ENCODE measurements at regions not wholly inside any gene's neighbourhood (a gene's known extent, or its start where the extent isn't known, plus 50 kb on each side); places are given as distances from the start of the nearest gene placed in this dataset.

DNA sequence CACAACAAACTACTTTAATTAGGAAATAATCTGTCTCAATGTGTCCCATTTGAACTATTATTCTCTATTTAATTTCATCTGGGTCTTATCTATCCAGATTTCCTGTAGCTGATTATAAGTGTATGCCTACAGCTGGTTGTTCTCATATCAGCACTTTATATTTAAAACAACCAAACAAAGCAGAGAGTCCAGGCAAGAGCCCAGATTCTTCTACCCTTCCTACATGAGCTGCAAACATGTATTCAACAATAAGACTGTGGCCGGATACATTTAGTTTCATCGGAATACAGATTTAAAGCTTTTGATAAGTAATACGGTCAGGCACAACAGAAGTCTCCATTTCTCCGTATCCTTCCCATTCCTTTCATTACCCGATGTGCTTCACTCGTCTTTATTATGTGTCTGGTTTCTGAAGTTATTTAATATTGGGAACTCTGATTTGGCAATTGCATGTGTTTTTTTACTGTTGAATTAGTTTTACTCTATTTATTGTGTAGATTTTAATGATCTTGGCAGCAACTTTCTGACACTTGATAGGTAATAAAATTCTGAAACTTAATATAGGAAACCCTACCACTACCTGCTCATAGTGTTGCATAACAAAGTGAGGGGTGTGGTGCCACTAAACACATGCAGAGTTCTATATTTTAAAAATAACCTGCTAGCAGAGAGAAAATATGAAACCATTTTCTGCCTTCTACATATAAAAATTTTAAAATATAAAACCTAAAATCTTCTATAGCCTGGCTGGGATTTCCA lies 653.5 kb upstream of the PTCHD4 start:
- no peaks in the 10 kb centered on the region for H3K27me3 ChIP-seq (ENCODE audit: control insufficient read depth, insufficient read depth, low read length)
- no peak overlapping the region for H3K4me3 ChIP-seq (ENCODE audit: low read length)
- no peak overlapping the region for H3K27ac ChIP-seq (ENCODE audit: low read depth, low read length)
- H3K36me3 ChIP-seq (ENCODE audit: control insufficient read depth, insufficient read depth, low read length) = no peaks in the 10 kb centered on the region
- no peak overlapping the region for H3K9ac ChIP-seq (ENCODE audit: low read length)
- H3K4me1 ChIP-seq (ENCODE audit: control insufficient read depth, insufficient read depth, low read length) = no peaks in the 10 kb centered on the region

DNA sequence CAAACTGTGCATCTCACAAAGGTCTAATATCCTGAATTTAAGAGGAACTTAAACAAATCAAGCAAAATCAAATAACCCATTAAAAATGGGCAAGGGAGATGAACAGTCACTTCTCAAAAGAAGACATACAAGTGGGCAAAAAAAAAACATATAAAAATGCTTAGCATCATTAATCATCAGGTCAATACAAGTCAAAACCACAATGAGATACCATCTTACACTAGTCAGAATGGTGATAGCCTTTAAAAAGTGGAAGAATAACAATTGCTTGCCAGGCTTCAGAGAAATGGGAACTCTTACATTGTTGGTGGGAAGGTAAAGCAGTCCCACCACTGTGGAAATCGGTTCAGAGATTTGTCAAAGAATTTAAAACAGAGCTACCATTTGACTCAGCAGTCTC lies 646.7 kb upstream of the PTCHD4 start:
- Histone ChIP-seq H3K4me3 (ENCODE audit: low read length) (no peak overlapping the region), H3K9ac (ENCODE audit: low read length) (no peak overlapping the region), H3K36me3 (ENCODE audit: control insufficient read depth, insufficient read depth, low read length) (no peaks in the 10 kb centered on the region), H3K27me3 (ENCODE audit: control insufficient read depth, insufficient read depth, low read length) (no peaks in the 10 kb centered on the region), H3K27ac (ENCODE audit: low read depth, low read length) (no peak overlapping the region), H3K4me1 (ENCODE audit: control insufficient read depth, insufficient read depth, low read length) (no peaks in the 10 kb centered on the region)

DNA sequence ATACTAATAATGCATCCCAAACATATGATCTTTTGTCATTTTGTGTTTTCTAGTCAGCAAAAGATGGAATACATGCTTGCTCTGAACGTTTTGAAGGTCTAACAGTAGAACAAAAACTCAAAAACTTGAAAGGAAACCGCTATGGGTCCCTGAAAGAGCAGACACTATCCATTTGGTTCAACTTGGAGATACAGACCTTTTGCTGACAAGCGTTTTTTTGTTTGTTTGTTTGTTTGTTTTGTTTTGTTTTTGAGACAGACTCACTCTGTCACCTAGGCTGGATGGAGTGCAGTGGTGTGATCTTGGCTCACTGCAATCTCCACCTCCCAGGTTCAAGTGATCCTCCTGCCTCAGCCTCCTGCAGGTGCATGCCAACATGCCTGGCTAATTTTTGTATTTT lies 644.3 kb upstream of the PTCHD4 start:
- Histone ChIP-seq H3K4me3 (ENCODE audit: low read length) (no peak overlapping the region), H3K27me3 (ENCODE audit: control insufficient read depth, insufficient read depth, low read length) (no peaks in the 10 kb centered on the region), H3K27ac (ENCODE audit: low read depth, low read length) (no peak overlapping the region), H3K4me1 (ENCODE audit: control insufficient read depth, insufficient read depth, low read length) (no peaks in the 10 kb centered on the region), H3K9ac (ENCODE audit: low read length) (no peak overlapping the region), H3K36me3 (ENCODE audit: control insufficient read depth, insufficient read depth, low read length) (no peaks in the 10 kb centered on the region)

DNA sequence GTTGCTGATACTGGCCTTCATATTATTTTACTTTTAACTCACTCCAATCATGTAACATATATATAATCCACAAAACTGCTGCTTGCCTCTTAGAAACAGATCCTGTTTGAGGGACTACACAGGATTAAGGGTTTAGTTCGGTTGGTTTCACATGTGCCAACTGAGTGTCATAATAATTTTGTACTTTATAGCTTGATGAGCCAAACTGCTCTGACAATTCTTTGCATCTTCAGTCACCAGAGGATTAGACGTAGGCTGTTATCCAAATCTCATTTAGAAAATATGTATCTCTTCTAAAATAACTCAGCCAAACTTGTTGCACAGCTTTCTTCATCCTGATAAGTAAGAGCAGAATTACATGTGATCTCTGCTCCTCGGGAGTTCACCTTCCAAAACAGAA lies 643.6 kb upstream of the PTCHD4 start:
- no peak overlapping the region for H3K4me3 ChIP-seq (ENCODE audit: low read length)
- H3K4me1 ChIP-seq (ENCODE audit: control insufficient read depth, insufficient read depth, low read length) = no peaks in the 10 kb centered on the region
- no peaks in the 10 kb centered on the region for H3K27me3 ChIP-seq (ENCODE audit: control insufficient read depth, insufficient read depth, low read length)
- no peak overlapping the region for H3K27ac ChIP-seq (ENCODE audit: low read depth, low read length)
- H3K36me3 ChIP-seq (ENCODE audit: control insufficient read depth, insufficient read depth, low read length) = no peaks in the 10 kb centered on the region
- no peak overlapping the region for H3K9ac ChIP-seq (ENCODE audit: low read length)

DNA sequence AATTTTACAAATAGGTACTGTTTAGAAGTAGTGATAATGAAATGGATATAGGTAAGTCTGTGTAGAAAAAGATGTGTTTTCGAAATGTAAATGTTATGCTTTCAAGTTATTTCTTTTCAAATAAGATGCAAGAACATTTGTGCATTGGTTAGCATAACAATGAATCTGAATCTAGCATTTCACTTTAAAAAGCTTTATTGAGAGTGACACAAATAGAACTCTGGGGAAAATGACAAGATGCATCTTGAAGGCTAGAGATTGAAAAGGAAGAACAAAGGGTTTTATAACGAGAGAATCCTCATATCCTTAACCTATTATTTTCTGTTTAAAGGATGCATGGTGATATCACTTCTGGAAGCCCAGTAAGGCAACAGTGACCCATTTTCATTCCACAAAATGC lies 639.9 kb upstream of the PTCHD4 start:
- H3K9ac ChIP-seq (ENCODE audit: low read length) = no peak overlapping the region
- H3K27me3 ChIP-seq (ENCODE audit: control insufficient read depth, insufficient read depth, low read length) = no peaks in the 10 kb centered on the region
- no peaks in the 10 kb centered on the region for H3K36me3 ChIP-seq (ENCODE audit: control insufficient read depth, insufficient read depth, low read length)
- H3K4me1 ChIP-seq (ENCODE audit: control insufficient read depth, insufficient read depth, low read length) = no peaks in the 10 kb centered on the region
- H3K4me3 ChIP-seq (ENCODE audit: low read length) = no peak overlapping the region
- no peak overlapping the region for H3K27ac ChIP-seq (ENCODE audit: low read depth, low read length)

DNA sequence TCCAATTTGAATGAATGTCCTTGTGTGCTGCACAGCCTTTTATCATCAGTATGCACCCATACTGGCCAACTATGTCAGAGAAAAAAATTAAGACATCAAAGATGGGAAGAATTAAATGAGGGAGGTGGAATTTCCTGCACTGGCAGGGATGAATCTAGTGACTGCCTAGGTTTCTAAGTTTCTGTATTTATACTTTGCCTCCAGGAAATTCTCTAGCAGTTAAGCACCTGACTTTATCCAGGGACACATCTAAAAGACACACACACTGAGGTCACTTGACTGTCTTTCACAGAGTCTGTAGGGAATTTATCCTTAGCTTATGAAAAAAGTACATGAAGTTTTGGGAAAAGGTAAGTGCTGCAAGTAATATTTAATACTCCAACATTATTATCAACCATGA lies 636.5 kb upstream of the PTCHD4 start:
- Histone ChIP-seq H3K4me1 (ENCODE audit: control insufficient read depth, insufficient read depth, low read length) (no peaks in the 10 kb centered on the region), H3K27me3 (ENCODE audit: control insufficient read depth, insufficient read depth, low read length) (no peaks in the 10 kb centered on the region), H3K4me3 (ENCODE audit: low read length) (no peak overlapping the region), H3K9ac (ENCODE audit: low read length) (no peak overlapping the region), H3K27ac (ENCODE audit: low read depth, low read length) (no peak overlapping the region), H3K36me3 (ENCODE audit: control insufficient read depth, insufficient read depth, low read length) (no peaks in the 10 kb centered on the region)

DNA sequence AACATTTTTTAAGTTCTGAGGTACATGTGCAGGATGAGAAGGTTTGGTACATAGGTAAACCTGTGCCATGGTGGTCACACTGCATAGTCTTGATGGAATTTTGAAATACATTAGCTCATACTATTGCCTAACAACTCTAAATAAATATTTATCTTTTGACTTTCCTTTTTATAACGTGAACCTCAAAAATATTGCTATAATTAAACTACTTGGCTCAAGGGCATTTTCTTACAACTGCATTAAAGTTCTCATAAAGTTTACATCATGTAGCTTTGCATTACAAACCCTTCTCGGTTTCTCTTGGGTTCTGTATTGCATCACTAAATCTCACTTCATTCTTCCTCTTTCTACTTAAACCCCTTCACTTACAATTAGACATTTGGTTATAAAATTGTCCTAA lies 636.0 kb upstream of the PTCHD4 start:
- Histone ChIP-seq H3K36me3 (ENCODE audit: control insufficient read depth, insufficient read depth, low read length) (no peaks in the 10 kb centered on the region), H3K27me3 (ENCODE audit: control insufficient read depth, insufficient read depth, low read length) (no peaks in the 10 kb centered on the region), H3K27ac (ENCODE audit: low read depth, low read length) (no peak overlapping the region), H3K4me1 (ENCODE audit: control insufficient read depth, insufficient read depth, low read length) (no peaks in the 10 kb centered on the region), H3K4me3 (ENCODE audit: low read length) (no peak overlapping the region), H3K9ac (ENCODE audit: low read length) (no peak overlapping the region)

DNA sequence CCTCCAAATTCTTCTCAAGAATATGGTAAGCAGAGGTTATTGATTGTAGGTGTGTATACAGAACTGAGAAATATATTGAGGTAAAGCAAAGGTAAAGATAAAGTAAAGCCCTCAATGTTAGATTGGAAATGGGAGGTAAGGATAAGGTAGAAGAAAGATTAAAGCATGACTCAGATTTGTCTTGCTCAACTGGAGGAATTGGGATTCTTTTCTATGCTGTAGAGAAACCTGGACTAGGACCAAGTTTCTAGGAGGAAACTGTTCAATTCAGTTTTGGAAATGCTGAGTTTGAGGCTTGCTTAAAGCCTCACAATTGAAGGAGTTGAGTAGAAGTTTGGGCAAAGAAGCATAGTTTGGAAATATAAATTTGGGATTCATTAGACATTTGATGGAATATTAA lies 634.0 kb upstream of the PTCHD4 start:
- Histone ChIP-seq H3K27ac (ENCODE audit: low read depth, low read length) (no peak overlapping the region), H3K4me1 (ENCODE audit: control insufficient read depth, insufficient read depth, low read length) (no peaks in the 10 kb centered on the region), H3K36me3 (ENCODE audit: control insufficient read depth, insufficient read depth, low read length) (no peaks in the 10 kb centered on the region), H3K27me3 (ENCODE audit: control insufficient read depth, insufficient read depth, low read length) (no peaks in the 10 kb centered on the region), H3K4me3 (ENCODE audit: low read length) (no peak overlapping the region), H3K9ac (ENCODE audit: low read length) (no peak overlapping the region)

DNA sequence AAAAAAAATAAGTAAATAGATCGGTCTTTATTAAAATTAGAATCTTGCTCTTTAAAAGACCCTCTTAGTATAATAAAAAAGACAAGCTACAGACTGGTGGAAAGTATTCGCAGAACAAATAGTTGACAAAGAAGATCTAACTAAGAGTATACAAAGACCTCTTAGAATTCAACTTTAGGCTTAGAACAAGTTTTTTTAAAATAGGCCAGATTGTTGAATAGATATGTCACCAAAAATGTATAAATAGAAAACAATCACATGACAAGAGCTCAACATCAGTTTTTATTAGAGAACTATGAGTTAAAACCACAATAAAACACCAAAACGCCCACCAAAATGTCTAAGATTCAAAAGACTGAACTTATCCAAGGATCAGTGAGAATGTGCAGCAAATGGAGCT lies 632.7 kb upstream of the PTCHD4 start:
- Histone ChIP-seq H3K4me3 (ENCODE audit: low read length) (no peak overlapping the region), H3K27me3 (ENCODE audit: control insufficient read depth, insufficient read depth, low read length) (no peaks in the 10 kb centered on the region), H3K36me3 (ENCODE audit: control insufficient read depth, insufficient read depth, low read length) (no peaks in the 10 kb centered on the region)

DNA sequence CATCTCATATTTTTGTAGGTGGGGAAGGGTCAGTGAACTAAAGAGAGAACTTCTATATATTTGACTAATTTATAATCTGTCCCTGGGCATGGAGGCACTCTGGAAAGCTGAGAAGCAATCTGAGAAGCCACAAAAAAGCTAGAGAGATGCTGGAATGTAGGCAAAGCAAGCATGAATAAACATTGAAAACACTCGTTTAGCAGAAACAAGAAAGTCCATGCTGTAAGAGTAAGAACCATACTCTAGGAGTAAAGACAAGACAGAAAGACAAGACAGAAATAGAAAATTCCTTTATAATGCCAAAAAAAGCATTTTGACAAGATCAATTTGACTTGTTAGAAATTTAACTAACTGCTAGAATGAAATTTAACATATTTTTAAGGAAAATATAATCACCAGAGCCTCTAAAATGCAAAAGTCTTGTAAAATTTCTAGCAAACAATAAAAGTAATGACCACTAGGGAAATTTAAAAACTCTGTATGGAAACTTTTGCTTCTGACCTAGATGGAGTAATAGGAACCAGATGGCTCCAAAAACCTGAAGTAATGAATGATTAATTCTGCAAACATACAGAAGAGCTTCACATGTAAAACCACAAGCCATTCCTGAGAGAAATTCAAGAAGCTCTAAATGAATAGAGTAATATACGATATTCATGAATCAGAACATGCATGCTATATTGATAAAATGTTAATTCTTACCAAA lies 625.7 kb upstream of the PTCHD4 start:
- H3K36me3 ChIP-seq (ENCODE audit: control insufficient read depth, insufficient read depth, low read length) = no peaks in the 10 kb centered on the region
- no peaks in the 10 kb centered on the region for H3K27me3 ChIP-seq (ENCODE audit: control insufficient read depth, insufficient read depth, low read length)
- no peak overlapping the region for H3K9ac ChIP-seq (ENCODE audit: low read length)
- no peaks in the 10 kb centered on the region for H3K4me1 ChIP-seq (ENCODE audit: control insufficient read depth, insufficient read depth, low read length)
- H3K4me3 ChIP-seq (ENCODE audit: low read length) = no peak overlapping the region
- no peak overlapping the region for H3K27ac ChIP-seq (ENCODE audit: low read depth, low read length)

More for the DNA sequence above, 632.7 kb upstream of the PTCHD4 start:
- no peak overlapping the region for H3K9ac ChIP-seq (ENCODE audit: low read length)
- H3K4me1 ChIP-seq (ENCODE audit: control insufficient read depth, insufficient read depth, low read length) = no peaks in the 10 kb centered on the region
- H3K27ac ChIP-seq (ENCODE audit: low read depth, low read length) = no peak overlapping the region

DNA sequence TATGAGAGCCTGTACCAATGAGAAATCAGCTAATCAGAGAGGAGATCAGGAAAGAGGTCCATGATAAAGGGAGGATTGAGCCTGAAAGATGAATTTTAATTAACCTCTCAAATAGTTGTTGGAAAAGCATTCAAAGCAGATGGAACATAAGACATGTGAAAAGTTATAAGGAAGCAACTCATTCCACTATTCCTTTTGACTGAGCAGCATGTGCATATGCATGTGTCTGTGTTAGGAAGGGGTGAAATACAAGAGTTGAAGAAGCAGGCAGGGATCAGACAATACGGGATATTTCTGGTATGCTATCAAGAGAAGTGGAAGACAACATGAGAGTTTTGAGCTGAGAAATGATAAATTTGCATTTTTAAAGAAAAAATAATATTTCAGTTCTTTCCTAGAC lies 624.8 kb upstream of the PTCHD4 start:
- Histone ChIP-seq H3K4me1 (ENCODE audit: control insufficient read depth, insufficient read depth, low read length) (no peaks in the 10 kb centered on the region), H3K27me3 (ENCODE audit: control insufficient read depth, insufficient read depth, low read length) (no peaks in the 10 kb centered on the region), H3K27ac (ENCODE audit: low read depth, low read length) (no peak overlapping the region), H3K36me3 (ENCODE audit: control insufficient read depth, insufficient read depth, low read length) (no peaks in the 10 kb centered on the region), H3K4me3 (ENCODE audit: low read length) (no peak overlapping the region), H3K9ac (ENCODE audit: low read length) (no peak overlapping the region)

DNA sequence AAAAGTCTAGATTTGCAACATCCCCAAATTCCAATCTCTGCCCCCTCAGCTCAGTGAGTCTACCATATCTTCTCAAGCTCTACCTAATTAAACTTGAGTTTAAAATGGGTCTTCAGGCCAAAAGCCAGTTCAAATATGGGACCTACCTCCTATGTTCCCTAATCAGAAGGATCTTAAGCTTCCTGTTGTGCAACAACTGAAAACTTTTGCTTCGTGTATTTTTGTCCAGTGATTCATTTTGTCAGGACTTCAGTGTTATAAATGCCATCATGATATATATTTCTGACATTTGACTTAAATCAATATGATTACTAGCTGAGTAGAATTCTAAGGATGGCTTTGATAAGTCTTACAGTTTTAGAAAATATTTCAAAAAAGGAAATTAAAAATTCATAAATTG lies 622.6 kb upstream of the PTCHD4 start:
- no peak overlapping the region for H3K27ac ChIP-seq (ENCODE audit: low read depth, low read length)
- no peaks in the 10 kb centered on the region for H3K27me3 ChIP-seq (ENCODE audit: control insufficient read depth, insufficient read depth, low read length)
- no peak overlapping the region for H3K4me3 ChIP-seq (ENCODE audit: low read length)
- no peaks in the 10 kb centered on the region for H3K4me1 ChIP-seq (ENCODE audit: control insufficient read depth, insufficient read depth, low read length)
- no peaks in the 10 kb centered on the region for H3K36me3 ChIP-seq (ENCODE audit: control insufficient read depth, insufficient read depth, low read length)
- no peak overlapping the region for H3K9ac ChIP-seq (ENCODE audit: low read length)

DNA sequence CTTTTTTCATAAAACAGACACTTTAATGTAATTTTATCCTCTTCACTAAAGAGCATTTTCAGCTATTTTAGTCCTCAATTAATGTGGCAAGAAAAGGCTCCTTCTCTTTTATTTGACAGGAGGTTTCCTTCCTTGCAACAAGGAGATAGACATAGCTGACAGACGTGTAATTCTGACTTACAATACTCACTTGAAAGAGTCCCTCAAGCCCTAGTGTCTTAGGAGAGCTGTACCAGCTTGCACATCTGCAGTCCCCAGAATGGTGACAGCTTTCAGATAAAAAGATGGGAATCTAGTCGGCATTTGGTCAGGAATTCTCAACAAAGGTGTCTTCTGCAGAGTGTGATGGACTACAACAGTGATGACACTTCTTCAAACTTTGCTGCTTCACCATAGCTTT lies 603.7 kb upstream of the PTCHD4 start:
- H3K27me3 ChIP-seq (ENCODE audit: control insufficient read depth, insufficient read depth, low read length) = no peaks in the 10 kb centered on the region
- H3K4me3 ChIP-seq (ENCODE audit: low read length) = no peak overlapping the region
- H3K4me1 ChIP-seq (ENCODE audit: control insufficient read depth, insufficient read depth, low read length) = no peaks in the 10 kb centered on the region
- no peak overlapping the region for H3K9ac ChIP-seq (ENCODE audit: low read length)
- no peaks in the 10 kb centered on the region for H3K36me3 ChIP-seq (ENCODE audit: control insufficient read depth, insufficient read depth, low read length)
- no peak overlapping the region for H3K27ac ChIP-seq (ENCODE audit: low read depth, low read length)

Measured in rectal smooth muscle tissue (tissue), 1 donor.